ENCODE measurements at regions not wholly inside any gene's neighbourhood (a gene's known extent, or its start where the extent isn't known, plus 50 kb on each side); places are given as distances from the start of the nearest gene placed in this dataset.
"Not testable (repeated sequence)": the region's sequence is repeated elsewhere in the genome, so short reads cannot be mapped to it uniquely, and the experiment has no call there.

GRCh38 chr17:54191261-54191660, 368.5 kb downstream of the KIF2B start:
- no peak for DNase-seq (ENCODE audit: low spot score)

DNA sequence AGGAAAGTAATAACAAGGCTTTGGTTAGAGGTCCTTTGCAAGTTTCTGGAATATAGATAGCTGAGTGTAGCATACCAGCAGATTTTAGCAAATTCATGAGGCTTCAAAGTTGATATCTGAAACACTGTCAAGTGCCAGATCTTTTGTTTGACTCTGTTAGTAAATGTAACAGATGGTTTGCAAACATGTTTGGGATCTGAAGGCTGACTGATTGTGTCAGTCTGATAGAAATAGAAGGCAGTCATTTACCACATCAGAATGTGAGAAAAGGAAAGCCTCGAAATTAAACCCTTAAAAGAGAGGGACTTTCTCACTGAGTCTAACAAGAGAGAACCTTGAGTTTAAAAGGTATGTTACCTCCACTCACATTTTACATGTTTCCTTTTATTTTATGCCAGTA, 371.5 kb downstream of the KIF2B start:
- DNase-seq (ENCODE audit: low spot score) = no peak

GRCh38 chr17:54196751-54197150, 374.0 kb downstream of the KIF2B start:
- no peak for DNase-seq (ENCODE audit: low spot score)

GRCh38 chr17:54201380-54201779, 378.7 kb downstream of the KIF2B start:
- DNase-seq (ENCODE audit: low spot score) = not testable (repeated sequence)

GRCh38 chr17:54220829-54221228, 398.1 kb downstream of the KIF2B start:
- DNase-seq (ENCODE audit: low spot score) = no peak

- no peak for DNase-seq (ENCODE audit: low spot score)
Measured at GRCh38 chr17:54221499-54221898, 398.8 kb downstream of the KIF2B start.

DNA sequence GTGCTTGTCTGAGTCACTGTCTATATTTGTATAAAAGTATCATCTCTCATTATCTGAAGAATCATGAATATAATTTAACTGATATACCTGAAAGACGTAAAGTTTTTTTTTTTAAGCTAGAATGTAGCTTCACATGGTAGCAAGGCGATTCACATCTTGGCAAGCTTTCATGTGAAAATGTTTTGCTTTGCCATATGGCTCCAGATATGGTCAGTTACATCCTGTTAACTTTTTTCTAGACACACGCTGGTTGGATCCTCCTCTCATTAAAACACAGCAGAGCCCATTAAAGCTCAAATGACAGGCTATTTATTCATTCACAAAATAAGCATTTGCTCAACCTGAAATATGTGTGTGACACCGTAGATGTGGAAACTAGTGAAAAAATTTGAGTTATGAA, 412.8 kb downstream of the KIF2B start:
- DNase-seq (ENCODE audit: low spot score) = no peak

GRCh38 chr17:54237911-54238515, 415.3 kb downstream of the KIF2B start:
- DNase-seq (ENCODE audit: low spot score) = no peak

DNA sequence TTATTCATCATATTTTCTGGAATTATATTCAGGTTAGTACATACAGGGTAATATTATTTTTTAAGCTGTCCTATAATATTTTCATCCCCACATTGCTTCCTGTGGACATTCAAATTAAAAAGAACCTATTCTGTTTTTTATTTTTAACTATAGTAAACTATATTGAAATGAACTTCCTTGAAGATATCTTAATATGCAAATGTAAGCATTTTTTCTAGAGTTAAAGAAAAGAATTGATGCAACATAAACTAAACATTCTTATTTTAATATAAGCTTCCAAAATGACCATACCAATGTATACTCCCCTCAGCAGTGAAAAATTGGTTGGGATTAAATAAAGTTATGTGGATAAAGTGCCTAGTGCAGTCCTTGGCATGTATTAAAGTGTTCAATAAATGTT, 416.6 kb downstream of the KIF2B start:
- DNase-seq (ENCODE audit: low spot score) = no peak

DNA sequence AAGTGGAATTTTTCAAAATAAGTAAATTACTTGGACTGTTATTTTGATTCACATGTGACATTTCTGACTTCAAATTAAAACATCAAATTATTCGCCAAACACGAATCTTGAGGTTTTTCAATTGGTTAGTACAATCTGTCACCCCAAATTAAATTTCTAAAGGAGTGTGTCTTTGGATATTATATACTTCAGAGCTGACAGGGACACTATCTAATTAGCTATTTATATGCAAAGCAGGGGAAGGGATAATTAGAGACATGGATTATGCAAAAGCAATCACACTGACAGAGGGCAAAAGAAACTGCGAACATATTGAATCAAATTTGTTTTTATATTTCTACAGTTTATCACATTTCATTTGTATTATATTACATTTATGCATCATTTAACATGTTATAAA, 433.0 kb downstream of the KIF2B start:
- DNase-seq (ENCODE audit: low spot score) = no peak

GRCh38 chr17:54256401-54256929, 433.7 kb downstream of the KIF2B start:
- no peak for DNase-seq (ENCODE audit: low spot score)

DNA sequence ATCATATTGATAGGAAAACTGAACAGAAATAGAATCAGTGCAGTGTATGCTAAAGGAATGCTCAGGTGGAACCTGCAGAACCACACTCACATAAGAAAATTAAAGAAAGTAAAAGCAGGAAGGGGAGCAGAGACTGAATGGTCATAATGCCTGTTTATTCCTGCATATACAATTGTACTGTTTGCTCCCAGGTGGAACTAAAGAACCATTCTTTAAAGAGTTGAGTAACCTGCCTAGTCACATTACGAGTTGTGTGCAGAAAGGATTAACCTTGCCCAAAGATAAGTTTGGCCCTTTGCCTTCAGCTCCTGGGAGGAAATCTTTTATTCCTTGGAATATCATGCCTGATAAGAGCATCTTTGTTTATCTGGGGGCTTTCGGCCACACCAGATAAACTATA, 434.7 kb downstream of the KIF2B start:
- DNase-seq (ENCODE audit: low spot score) = no peak

DNA sequence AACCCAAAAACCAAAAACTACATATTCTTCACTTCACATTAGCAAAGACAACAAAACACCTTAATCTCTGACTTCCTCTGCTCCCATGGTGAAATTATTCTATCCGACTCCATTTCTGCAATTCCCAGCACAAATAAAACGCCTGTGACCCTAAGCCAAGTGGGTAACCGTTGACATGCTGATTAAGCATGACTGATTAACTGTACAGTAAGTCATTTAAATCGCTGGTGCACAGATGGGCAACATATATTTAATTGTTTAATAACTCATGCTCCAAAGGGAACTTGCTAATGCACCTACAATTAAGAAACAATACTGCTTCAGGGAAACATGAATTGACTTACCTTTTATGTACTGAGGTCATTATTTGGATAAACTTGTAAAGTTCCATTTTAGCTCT, 436.7 kb downstream of the KIF2B start:
- no peak for DNase-seq (ENCODE audit: low spot score)

DNA sequence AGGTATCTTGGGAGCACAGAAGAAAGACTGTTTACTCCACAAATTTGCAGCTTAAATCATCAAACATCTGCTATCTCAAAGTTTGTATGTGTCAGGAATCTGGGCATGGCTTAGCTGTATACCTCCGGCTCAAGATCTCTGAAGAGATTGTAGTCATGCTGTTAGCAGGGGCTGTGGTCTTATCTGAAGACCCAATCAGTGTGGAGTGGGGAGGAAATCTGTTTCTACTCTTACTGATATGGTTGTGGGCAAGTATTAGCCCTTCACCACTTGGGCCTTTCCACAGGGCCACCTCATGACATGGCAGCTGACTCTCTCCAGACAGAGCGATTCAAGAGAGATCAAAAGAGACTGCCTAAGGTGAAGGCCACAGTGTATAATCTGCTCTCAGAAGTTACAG, 438.7 kb downstream of the KIF2B start:
- no peak for DNase-seq (ENCODE audit: low spot score)

GRCh38 chr17:54269881-54270280, 447.2 kb downstream of the KIF2B start:
- DNase-seq (ENCODE audit: low spot score) = no peak

GRCh38 chr17:54270499-54270898, 447.8 kb downstream of the KIF2B start:
- no peak for DNase-seq (ENCODE audit: low spot score)

- DNase-seq (ENCODE audit: low spot score) = no peak
Measured at GRCh38 chr17:54277868-54278267, 455.1 kb downstream of the KIF2B start.

DNA sequence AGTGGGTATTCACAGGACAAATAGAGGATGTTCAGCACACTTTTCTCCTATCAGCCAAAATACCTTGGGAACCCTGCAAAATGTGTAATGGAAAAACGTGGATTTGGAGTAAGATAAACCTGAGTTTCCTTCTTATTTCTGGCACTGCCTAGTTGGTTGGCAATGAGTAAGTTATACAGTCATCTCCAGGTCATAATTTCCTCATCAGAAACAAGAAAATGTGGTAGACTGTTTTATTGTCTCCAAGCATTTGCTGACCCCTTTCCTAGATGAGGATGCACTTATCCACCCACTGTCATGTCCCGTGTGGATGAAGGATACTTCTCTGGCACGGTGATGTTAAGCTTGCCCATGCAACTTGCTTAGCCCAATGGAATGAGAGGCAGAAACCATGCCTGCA, 458.0 kb downstream of the KIF2B start:
- no peak for DNase-seq (ENCODE audit: low spot score)

DNA sequence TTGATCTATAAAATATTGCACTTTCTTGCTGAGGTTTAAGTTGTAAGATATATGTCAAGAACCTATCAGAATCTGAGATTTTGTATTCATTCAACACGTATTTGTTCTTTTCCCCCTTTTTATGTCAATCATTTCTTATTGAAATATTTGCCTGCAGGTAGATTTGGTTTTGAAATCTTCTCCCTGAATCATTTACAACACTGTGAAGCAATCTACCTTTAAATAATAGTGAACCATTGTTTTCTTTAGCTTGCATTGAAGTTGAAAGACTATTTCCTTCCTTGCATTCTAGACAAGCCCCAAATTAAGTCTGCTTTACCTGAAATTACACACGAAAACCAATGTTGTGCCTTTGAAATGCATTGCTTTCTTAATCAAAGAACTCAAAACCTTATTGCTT, 460.2 kb downstream of the KIF2B start:
- no peak for DNase-seq (ENCODE audit: low spot score)

- DNase-seq (ENCODE audit: low spot score) = no peak
Measured at GRCh38 chr17:54307351-54307750, 484.6 kb downstream of the KIF2B start.

- no peak for DNase-seq (ENCODE audit: low spot score)
Measured at GRCh38 chr17:54324813-54325212, 502.1 kb downstream of the KIF2B start.

GRCh38 chr17:54339731-54340130, 517.0 kb downstream of the KIF2B start:
- no peak for DNase-seq (ENCODE audit: low spot score)

DNA sequence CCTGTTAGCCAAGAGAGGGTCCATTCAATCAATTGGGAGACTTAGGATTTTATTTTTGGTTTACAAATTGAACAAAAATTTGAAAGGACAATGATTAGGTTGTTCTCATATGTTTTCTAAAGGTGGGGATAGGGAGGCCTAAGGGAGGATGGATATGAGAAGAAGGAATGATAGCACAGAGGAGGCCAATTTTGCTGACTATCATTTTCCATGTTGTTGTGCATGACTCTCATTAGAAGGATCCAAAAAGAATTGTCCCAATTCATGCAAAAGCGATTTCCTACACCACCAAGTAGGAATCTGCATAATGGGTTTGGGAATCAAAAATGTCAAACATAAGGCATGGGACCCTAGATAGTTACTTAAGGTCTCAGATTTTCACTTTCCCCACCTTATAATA, 524.8 kb downstream of the KIF2B start:
- DNase-seq (ENCODE audit: low spot score) = no peak

DNA sequence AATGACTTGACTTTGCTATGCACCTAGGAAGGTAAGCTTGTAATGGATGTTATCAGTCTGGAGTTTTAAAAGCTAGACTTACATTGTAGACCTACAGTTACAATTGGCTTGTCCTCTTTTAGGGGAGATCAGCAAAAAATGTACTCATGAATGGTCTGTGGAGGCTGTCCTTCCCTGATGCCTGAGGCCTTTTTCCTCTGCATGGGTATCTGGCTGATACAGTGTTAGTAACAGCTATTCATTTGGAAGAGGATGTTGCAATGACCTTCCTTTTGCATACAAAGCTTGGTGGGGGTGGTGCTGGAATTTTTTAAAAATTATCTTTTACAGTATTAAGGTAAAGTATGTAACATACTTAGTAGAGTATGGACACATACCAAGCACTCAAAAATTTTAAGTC, 525.5 kb downstream of the KIF2B start:
- no peak for DNase-seq (ENCODE audit: low spot score)

Measured in A172 (cell line).